SK-N-DZ (cell line): ENCODE measurements at regions not wholly inside any gene's neighbourhood (a gene's known extent, or its start where the extent isn't known, plus 50 kb on each side); places are given as distances from the start of the nearest gene placed in this dataset.

ENCODE experiments used
- DNase-seq: peaks from one replicate; pipeline ENCODE4 v3.0.0-alpha.2; 2015; ENCODE audit warnings: low spot score

DNA sequence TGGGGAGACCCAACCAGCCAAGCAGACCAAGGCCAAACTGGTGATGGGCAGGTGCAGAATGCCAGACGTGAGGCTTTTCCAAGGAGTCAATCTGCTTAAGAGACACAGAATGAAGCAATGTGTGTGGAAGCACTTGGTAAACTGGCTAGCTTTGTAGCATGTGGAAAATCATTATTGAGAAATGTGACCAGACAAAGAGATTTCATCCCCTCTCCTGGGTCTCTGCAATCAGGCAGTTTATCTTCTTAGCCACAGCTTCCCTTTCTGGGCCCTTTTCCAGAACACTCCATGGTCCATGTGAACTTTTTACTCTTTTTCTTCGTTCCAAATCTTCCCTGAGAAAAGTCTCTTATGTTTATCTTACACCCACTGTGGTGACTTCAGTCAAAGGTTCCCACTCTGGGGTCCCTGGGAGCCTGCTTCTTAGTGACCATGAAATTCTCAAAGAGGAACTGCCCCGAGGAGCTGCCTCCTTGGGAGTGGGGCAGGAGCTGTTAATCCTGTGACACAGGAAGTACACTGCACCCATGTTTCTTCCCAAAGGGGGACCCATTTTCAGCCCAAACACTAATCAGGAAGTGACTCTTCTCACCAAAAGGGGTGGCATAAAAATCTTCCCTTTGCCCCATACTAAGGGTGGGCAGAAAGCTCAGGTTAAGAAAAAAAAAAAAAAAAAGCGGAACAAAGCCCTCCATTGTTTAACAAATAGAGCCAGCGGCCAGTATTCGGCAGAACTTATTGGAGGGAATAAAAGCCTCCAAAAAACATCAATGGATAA lies 346.2 kb upstream of the ASIC2 start:
- DNase-seq, result no peak

DNA sequence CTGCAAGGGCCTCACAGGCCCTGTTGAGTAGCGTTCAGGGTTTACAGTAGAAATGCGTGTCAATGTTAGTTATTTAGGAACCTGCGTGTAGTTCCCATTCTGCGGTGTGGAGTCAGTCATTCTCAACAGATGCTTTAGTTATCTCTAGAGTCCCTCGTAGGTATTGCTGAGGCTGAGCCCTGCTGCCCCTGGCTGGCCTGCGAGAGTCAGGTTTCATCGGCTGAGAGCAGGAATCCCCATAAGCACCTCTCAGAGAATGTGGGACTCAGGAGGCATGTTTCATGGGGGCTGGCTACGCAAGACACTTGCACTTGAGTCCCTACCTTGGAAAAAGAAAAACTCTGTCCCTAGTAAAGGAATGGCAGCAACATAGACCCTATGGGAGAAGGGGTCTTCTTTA lies 347.5 kb upstream of the ASIC2 start:
- DNase-seq, result no peak

DNA sequence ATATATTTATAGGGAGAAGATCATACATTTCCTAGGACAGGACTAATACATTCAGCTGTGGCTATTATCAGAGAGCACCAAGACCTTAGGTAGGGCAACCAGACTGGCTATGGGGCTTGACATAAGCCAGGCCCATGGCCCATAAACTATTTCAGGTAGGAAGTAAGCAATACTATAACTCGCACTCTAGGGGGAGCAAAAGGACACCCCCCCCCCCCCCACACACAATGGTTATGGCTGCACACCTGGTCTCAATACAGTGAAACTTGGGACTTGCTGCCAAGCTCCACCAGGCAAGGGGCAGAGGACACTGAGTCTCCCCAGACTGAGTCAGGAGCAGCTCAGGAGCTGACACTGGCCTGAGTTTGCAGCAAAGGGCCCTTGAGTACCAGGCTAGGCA lies 348.9 kb upstream of the ASIC2 start:
- DNase-seq, result no peak

DNA sequence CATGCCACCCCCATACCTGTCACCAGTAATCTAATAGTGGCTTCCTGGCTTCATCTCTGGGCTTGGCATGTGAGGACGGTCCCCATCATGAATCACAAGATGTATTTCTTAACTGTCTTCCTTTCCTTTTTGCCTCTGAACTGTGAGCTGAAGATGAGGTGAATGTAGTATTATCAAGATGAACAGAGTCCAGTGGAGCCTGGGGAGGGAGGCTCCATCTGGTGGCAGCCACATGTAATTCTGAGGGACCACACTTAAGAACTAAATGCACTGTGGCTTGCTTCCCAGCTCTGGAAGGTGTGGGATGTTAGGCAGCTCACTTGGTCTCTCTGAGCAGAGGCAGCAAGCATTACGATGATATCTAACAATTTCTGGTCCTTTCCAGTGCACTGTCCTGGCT lies 354.9 kb upstream of the ASIC2 start:
- DNase-seq, result peak; percentile 52

DNA sequence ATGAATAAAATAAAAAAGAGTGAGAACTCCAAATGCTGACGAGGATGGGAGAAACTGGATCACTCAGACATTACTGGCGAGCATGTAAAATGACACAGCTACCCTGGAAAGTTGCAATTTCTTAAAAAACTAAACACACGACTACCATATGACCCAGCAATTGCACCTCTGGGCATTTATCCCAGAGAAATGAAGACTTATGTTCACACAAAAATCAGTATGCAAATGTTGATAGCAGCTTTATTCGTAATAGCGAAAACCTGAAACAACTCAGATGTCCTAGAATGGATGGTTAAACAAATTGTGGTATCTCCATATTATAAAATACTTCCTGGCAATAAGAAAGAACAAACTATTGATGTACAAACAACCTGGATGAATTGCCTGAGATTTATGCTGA lies 357.2 kb upstream of the ASIC2 start:
- no peak for DNase-seq

DNA sequence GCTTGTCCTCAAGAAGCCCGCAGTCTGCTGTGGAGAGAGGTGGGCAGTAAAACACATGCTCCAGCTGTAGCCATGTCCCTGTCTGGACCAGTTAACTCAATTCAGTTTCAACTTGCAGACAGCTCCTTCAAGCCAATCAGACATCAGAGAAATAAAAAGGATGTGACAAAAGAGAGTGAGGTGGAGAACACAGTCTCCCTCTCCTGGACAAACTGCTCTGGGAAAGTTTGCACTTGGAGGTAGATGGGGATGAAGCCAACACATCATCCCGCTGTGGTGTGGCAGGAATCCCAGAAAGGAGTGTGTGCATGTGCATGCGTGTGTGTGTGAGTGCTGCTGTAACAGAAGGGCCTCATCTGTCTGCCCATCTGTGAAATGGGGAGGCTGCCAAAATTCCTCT lies 358.6 kb upstream of the ASIC2 start:
- DNase-seq, result peak; percentile 22

DNA sequence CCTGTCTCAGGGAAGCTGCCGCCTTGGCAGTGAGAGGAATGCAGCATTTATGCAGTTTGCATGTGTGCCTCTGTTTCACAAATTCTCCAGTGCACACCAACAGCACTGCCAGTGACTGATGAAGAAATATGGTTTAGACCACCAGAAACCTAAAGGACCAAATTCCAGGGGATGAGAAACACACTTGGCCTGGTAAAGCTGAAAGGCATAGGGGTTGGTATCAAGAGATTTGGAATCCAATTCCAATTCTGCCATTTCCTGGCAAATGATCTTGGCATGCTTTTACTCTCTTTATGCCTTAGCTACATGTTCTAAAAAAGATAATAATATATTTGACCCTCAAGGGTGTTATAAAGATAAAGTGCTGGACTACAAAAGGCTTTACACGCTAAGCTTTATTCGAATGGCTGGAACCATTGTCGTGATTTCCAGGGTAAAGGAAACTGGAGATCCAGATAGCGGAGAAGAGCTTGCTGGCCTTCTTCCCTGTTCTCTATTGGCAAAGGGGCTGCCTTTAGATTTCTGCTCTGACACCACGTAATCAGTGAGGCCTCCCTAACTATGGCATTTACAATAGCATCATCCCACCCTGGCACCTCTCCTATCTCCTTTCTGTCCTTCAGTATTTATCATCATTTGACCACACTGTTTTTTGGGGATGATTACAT lies 359.8 kb upstream of the ASIC2 start:
- no peak for DNase-seq

DNA sequence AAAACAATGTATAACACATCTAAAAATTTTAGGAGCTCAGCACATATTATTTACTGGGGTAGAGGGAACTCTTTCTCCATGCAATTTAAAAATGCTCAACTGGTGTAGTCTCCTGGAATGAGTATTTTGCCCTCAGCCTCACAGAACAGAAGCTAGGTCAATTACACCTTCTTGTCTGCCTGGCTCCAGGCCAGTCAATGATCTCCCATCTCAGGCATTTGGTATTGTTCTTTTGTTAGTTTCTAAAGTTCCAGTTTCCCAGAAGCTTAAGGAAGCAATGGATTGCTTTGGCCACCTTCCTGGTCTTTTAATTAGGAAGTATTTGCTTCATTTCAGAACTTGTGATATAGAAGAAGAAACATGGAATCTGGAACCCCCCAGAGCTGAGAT lies 360.3 kb upstream of the ASIC2 start:
- DNase-seq, result no peak

DNA sequence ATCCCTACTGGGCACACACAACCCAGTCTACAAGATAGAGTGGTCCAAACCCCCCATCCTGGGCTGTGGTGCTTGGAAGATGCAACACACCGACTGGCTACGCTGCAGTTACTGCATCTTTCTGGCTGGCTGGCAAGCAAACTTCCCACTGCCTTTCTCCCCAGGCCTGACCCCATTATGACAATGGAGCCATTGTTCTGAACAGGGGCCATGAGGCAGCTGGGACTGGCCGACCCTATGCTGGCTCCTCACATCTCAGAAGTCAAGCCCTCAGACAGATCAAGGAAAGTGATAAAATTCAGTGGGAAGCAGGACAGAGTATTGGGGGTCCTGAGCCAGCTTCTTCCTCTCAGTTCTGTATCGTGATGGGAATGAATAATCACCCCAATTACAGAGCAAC lies 364.1 kb upstream of the ASIC2 start:
- no peak for DNase-seq

DNA sequence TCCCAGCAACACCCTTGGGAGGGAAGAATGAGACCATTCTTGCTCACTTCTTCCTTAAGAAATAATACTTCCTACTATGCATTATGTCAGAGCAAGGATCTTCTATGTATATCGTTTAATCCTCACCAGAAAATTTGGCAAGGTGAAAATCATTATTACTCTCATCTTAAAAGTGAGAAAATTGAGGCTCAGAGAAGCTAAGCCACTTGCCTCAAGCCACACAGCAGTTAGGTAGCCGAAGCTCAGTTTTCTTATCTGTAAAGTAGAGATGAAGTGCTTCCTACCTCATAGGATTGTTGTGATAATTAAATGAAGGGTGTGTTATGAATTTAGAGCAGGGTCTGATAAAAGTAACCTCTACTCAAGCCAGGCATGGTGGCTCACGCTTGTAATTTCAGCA lies 368.9 kb upstream of the ASIC2 start:
- no peak for DNase-seq

DNA sequence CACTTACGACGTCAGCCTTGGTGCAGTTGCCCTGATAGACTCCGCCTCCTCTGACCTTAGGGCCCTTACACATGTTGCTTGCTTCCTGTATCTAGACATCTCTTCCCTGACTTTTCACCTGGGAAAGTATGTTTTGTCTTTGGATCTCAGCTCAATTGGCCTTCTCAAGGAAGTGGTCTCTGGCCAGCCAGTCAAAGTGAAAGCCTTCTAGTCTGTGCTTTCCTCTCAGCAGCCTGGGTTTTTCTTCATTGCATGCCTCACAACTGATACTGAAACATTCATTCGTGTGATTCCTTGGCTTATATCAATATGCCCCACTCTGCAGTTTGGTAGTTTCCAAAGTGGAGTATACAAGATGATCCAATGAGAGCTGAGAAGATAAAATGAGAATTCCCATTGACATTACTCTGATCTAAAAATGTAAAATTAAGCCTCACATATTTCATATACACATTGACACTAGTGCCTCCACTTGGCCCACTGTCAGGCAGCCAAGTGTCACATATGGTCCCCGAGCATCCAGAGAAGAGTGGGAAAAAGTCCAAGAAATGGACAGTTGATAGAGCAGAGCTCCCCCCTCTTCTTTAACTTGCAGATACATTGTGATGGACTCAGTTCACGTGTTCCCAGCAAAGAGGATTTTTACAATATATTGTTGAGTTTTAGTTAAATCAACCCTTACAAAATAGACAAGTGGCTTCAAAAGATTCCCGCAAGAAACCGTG lies 371.2 kb upstream of the ASIC2 start:
- DNase-seq, result no peak

DNA sequence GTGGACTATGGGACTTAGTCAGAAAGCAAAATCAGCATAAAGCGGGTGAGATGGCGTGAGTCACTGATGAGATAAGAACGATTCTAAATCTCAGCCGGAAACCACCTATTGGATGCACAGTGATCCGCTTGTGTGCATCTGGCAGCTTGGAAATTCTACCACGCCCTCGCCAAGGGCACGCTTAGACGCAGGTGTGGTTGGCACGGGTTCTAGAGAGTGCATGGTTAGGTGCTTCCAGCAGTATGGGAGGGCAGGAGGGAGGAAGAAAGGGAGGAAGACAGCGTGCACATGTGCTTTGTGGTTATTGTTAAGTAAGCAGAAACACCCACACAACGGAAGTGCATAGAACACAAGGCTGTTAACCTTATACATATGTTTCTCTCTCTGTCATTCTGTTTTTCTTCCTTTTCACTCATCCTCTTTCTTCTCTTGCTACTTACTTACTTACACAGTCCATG lies 374.0 kb upstream of the ASIC2 start:
- no peak for DNase-seq

DNA sequence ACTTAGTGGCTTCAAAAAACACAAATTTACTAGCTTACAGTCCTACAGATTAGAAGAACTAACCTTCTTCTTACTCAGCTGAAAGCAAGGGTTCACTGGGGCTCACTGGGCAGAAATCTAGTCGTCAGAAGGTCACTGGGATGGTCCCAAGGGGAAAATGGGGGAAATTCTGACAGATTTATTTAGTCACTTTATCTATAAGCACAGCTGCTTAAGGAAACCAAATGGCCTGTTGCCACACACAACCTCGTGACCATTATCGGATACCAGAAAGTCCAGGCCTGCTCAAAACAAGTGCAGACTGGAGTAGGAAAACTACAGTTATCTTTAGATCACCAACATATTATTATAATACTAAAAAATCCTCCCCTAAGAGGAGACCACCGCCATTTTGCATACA lies 374.6 kb upstream of the ASIC2 start:
- DNase-seq, result no peak

DNA sequence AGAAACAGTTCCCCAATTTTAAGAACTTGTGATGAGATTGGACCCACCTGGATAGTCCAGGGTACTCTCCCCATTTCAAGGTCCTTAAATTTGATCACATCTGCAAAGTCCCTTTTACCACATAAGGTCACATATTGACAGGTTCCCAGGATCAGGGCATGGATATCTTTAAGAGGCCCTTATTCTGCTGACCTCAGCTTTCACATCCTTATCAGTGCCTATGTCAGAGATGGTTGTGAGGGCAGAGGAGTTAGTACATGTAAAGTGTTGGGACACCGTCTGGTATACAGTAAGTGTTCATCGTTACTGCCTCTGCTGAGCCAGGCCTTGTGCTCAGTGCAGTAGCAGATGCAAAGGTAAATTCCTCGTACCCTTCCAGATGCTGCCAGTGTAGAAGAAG lies 375.4 kb upstream of the ASIC2 start:
- DNase-seq, result no peak

DNA sequence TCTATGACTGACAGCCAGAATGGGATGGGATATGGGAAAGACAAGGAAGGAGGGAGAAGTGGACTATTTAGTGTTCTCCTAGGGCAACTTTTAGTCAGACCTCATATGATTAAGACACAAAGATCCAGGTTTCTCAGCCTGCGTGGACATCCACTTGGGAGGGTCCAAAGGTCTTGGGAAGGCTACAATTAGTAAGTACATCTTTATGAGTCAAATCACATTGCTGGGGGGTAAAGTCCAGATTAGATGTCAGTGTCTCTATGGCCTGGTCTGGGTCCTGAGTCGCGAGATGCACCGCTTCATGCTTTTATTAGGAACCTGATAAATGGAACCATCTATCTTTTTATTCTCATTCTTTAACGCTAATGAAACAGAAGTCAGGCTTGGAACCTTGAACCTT lies 378.4 kb upstream of the ASIC2 start:
- no peak for DNase-seq

DNA sequence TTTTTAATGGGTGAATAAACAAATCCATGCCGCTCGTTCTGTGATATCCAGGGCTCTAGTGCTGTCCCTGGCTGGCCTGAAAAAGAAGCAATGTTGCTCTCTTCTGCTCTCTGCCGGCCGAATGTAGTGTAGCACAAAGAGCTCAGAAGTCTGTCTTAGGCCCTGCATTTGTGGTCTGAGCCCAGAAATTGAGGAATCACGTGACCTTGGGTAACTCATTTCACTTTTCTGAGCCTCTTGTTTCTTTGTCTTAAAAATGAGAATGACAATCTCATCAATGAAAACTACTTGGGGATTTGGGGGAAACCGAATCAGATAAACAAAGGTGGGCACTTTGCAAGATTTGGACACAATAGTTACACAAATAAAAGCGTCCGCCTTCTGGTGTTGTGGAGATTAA lies 381.6 kb upstream of the ASIC2 start:
- DNase-seq, result peak; percentile 60

DNA sequence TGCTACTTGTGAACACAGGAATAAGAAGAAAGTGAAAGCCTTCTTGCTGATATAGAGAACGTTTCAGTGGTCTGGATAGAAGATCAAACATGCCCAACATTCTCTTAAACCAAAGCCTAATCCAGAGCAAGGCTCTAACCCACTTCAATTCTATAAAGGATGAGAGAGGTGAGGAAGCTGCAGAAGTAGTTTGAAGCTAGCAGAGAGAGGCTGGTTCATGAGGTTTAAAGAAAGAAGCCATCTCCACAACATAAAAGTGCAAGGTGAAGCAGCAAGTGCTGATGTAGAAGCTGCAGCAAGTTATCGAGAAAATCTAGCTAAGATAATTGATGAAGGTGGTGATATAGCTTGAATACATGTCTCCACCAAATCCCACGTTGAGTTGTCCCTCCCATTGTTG lies 383.3 kb upstream of the ASIC2 start:
- no peak for DNase-seq

DNA sequence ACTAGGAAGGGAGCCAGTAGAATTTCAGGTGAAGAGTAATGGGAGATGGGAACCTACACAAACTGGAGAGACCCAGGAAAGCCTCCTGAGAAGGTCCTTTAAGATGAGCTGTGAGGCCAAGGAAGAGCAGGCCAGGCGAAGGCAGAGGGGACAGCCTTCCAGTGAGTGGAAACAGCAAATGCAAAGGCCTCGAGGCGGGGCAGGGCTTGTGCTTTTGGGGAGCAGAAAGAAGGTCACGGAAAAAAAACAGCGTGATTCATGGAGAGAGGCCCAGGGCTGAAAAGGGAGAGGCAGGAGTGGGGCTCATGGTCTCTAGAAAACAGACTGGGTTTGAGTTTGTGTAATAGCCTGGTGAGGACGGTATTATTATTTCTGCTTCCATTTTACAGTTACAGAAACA lies 386.5 kb upstream of the ASIC2 start:
- DNase-seq, result no peak

DNA sequence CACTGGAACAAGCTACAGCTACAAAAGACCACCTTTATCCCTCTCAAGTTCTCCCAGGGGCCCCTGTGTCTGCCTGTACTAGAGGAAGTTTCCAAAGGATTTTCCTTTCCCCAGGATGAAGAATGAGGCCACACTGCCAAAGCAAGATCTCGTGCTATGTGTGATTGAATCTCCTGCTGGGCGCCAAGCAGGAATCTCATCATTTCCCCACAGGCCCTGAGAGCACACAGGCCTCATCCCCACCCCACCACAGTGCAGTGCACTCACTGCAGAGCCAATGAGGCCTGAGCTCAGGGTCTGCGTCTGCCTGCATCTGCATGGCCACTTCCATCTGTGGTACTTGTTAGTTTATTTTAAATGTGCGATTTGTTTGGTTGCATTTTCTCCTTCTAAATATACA lies 387.4 kb upstream of the ASIC2 start:
- no peak for DNase-seq

DNA sequence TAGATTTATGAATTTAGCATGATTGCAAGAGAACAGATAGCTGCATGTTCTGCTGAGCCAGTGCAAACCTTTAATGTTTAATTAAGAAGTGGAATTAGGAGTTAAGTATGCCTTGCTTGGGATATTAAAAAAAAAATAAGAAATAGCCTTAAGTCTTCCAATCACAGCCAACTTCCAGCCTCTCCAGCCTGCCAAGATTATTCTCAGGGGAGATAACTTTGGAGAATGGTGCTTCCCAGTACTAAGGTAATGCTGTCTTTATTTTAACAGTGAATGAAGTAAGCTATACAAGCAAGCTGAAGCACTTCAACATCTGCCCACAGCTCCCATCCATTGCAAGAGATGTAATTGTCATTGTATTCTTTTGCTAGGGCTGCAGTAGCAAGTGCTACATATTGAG lies 389.5 kb upstream of the ASIC2 start:
- DNase-seq, result no peak

DNA sequence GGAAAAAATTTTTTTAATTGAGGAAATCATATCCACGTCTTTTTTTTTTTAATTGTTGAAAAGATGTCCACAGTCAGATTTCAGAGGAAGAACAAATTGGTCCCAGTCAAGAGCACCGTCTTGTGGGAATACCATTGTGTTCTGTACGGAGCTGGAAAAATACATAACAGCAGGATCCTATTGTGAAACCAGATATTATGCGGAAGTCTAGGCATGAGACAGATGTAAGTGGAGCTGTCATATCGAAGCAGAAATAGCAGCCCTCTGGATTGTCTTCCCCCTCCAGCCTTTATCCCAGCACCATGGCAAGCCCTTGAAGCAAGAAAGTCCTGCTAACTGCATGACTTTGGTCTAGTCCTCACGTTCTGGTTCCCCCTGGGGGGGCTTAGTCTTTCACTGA lies 391.6 kb upstream of the ASIC2 start:
- DNase-seq, result no peak

DNA sequence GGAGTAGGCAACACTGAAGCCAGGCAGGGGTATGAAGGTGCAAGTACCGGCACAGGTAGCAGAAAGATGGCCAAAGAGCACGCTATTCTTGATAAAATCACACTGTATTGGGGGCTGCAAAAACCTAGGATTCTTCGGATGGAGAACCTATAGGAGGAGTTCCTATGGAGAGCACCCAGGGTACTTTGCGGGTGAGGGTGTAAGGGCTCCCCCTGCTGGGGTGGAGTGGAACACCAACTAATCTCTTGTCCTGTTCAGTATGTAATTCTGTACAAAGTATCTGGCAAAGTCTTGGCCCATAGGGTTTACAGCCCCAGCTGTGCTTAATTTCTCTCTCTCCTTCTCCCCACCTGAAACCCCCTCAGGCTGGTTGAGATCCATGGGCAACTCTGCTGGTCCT lies 393.1 kb upstream of the ASIC2 start:
- DNase-seq, result no peak

DNA sequence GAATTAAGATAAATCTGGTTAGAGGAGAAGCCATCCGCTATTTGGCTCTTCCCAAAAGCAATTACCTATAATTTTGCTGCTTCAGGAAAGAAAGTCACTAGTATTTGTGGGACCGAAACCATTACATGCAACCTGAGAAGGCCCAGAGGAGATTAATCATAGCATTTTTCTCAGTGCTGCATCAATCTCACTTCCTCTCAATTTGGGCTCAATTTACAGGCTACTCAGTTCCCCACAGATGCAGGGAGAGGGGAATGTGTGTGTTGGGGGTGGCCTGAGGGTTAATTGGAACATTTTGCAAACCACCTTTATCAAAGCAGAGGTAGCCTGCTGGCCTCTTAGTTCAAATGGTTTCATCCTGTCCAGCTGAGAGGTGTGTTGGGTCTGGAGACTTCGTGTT lies 394.7 kb upstream of the ASIC2 start:
- DNase-seq, result no peak
